H9 (cell line): ENCODE measurements at regions not wholly inside any gene's neighbourhood (a gene's known extent, or its start where the extent isn't known, plus 50 kb on each side); places are given as distances from the start of the nearest gene placed in this dataset.

Experiments
- DNase-seq: peaks from one replicate; pipeline ENCODE4 v3.0.0-alpha.2; 2017
- H2AFZ ChIP-seq: one replicate; pipeline ENCODE4 v1.6.1; 2013; ENCODE audit warnings: mild to moderate bottlenecking, low read length, control low read depth, moderate library complexity
- H2AK5ac ChIP-seq: 2 replicates; pipeline ENCODE4 v1.6.1; 2013; ENCODE audit warnings: low read length, control low read depth, mixed read lengths; ENCODE audit not compliant: insufficient read length
- H2BK120ac ChIP-seq: one replicate; pipeline ENCODE4 v1.6.1; 2013; ENCODE audit warnings: low read depth, mild to moderate bottlenecking, low read length, control low read depth, inconsistent platforms; ENCODE audit not compliant: poor library complexity, severe bottlenecking
- H2BK12ac ChIP-seq: 2 replicates; pipeline ENCODE4 v1.6.1; 2013; ENCODE audit warnings: low read length, control low read depth, mixed read lengths, low read depth; ENCODE audit not compliant: insufficient read length
- H2BK15ac ChIP-seq: 2 replicates; pipeline ENCODE4 v1.6.1; 2013; ENCODE audit warnings: low read depth, low read length, control low read depth
- H2BK20ac ChIP-seq: one replicate; pipeline ENCODE4 v1.6.1; 2013; ENCODE audit warnings: low read depth, mild to moderate bottlenecking, low read length, control low read depth, inconsistent platforms; ENCODE audit not compliant: poor library complexity, severe bottlenecking
- H2BK5ac ChIP-seq: 2 replicates; pipeline ENCODE4 v1.6.1; 2013; ENCODE audit warnings: low read length, control low read depth, mixed read lengths; ENCODE audit not compliant: insufficient read length
- H3K14ac ChIP-seq: 2 replicates; pipeline ENCODE4 v1.6.1; 2013; ENCODE audit warnings: low read length, control low read depth; ENCODE audit not compliant: insufficient read depth
- H3K18ac ChIP-seq: 2 replicates; pipeline ENCODE4 v1.6.1; 2013; ENCODE audit warnings: low read depth, mild to moderate bottlenecking, mixed read lengths, low read length, control low read depth; ENCODE audit not compliant: insufficient read length
- H3K23ac ChIP-seq: 2 replicates; pipeline ENCODE4 v1.6.1; 2013; ENCODE audit warnings: low read length, control low read depth, mixed read lengths, low read depth; ENCODE audit not compliant: insufficient read length
- H3K23me2 ChIP-seq: 2 replicates; pipeline ENCODE4 v1.6.1; 2013; ENCODE audit warnings: low read depth, mild to moderate bottlenecking, mixed read lengths, low read length, control low read depth; ENCODE audit not compliant: insufficient read length, poor library complexity, severe bottlenecking
- H3K27ac ChIP-seq: 2 replicates; pipeline ENCODE4 v1.5.1; 2013; ENCODE audit warnings: low read length, control low read depth, mixed read lengths, low read depth; ENCODE audit not compliant: insufficient read length
- H3K27me3 ChIP-seq: 2 replicates; pipeline ENCODE4 v1.6.1; 2013; ENCODE audit warnings: low read length, control low read depth, inconsistent platforms; ENCODE audit not compliant: insufficient read depth
- H3K4ac ChIP-seq: 2 replicates; pipeline ENCODE4 v1.6.1; 2013; ENCODE audit warnings: low read depth, mild to moderate bottlenecking, control low read depth, inconsistent platforms, low read length, moderate library complexity
- H3K4me1 ChIP-seq: 2 replicates; pipeline ENCODE4 v1.6.1; 2013; ENCODE audit warnings: low read length, control low read depth, inconsistent platforms; ENCODE audit not compliant: insufficient read depth
- H3K4me2 ChIP-seq: 2 replicates; pipeline ENCODE4 v1.6.1; 2013; ENCODE audit warnings: low read length, control low read depth, mixed read lengths; ENCODE audit not compliant: insufficient read length, insufficient read depth
- H3K56ac ChIP-seq: 2 replicates; pipeline ENCODE4 v1.6.1; 2013; ENCODE audit warnings: low read depth, mild to moderate bottlenecking, mixed read lengths, low read length, control low read depth; ENCODE audit not compliant: insufficient read length
- H3K79me1 ChIP-seq: 2 replicates; pipeline ENCODE4 v1.6.1; 2013; ENCODE audit warnings: low read depth, mild to moderate bottlenecking, moderate library complexity, low read length, control low read depth, inconsistent platforms; ENCODE audit not compliant: insufficient read depth, poor library complexity, severe bottlenecking
- H3K79me2 ChIP-seq: 2 replicates; pipeline ENCODE4 v1.6.1; 2013; ENCODE audit warnings: low read length, control low read depth, inconsistent platforms; ENCODE audit not compliant: insufficient read depth
- H3K9ac ChIP-seq: 2 replicates; pipeline ENCODE4 v1.6.1; 2013; ENCODE audit warnings: low read length, control low read depth, mixed read lengths; ENCODE audit not compliant: insufficient read length; ENCODE audit errors: extremely low read depth
- H3K9me3 ChIP-seq: one replicate; pipeline ENCODE4 v1.6.1; 2013; ENCODE audit warnings: low read depth, low read length, inconsistent platforms; ENCODE audit not compliant: control insufficient read depth
- H3T11ph ChIP-seq: one replicate; pipeline ENCODE4 v1.6.1; 2013; ENCODE audit warnings: mild to moderate bottlenecking, low read length, control low read depth, inconsistent platforms
- H4K20me1 ChIP-seq: one replicate; pipeline ENCODE4 v1.6.1; 2013; ENCODE audit not compliant: control insufficient read depth, insufficient read length, insufficient read depth
- H4K5ac ChIP-seq: 2 replicates; pipeline ENCODE4 v1.6.1; 2013; ENCODE audit warnings: low read depth, mild to moderate bottlenecking, mixed read lengths, low read length, control low read depth; ENCODE audit not compliant: insufficient read length
- H4K8ac ChIP-seq: replicated peaks from 2 replicates; pipeline ENCODE4 v1.6.1; 2013; ENCODE audit warnings: low read length, control low read depth, mixed read lengths, low read depth; ENCODE audit not compliant: insufficient read length
- H4K91ac ChIP-seq: 2 replicates; pipeline ENCODE4 v1.6.1; 2013; ENCODE audit warnings: low read depth, mild to moderate bottlenecking, moderate library complexity, mixed read lengths, low read length, control low read depth; ENCODE audit not compliant: insufficient read length
- H3K27ac Mint-ChIP-seq, 3 experiments: 2 replicates in 2 of 3; 3 replicates in 1 of 3; pipeline ENCODE4 v1.8.0; 2020 to 2021; ENCODE audit warnings: mixed read lengths in 3 of 3, mild to moderate bottlenecking in 1 of 3, moderate library complexity in 1 of 3
- H3K27me3 Mint-ChIP-seq: 2 replicates; pipeline ENCODE4 v1.8.0; 2021; ENCODE audit warnings: low read depth, mild to moderate bottlenecking, moderate library complexity, mixed read lengths
- H3K36me3 Mint-ChIP-seq, 3 experiments: 2 replicates in 2 of 3; 3 replicates in 1 of 3; pipeline ENCODE4 v1.8.0; 2020 to 2021; ENCODE audit warnings: low read depth in 3 of 3, mixed read lengths in 3 of 3; ENCODE audit not compliant: insufficient read depth in 1 of 3
- H3K4me1 Mint-ChIP-seq, 2 experiments: 2 replicates each; pipeline ENCODE4 v1.8.0; 2020; ENCODE audit warnings: mixed read lengths in 2 of 2
- H3K4me3 Mint-ChIP-seq, 2 experiments: 2 replicates in 1 of 2; 3 replicates in 1 of 2; pipeline ENCODE4 v1.8.0; 2020 to 2021; ENCODE audit warnings: mild to moderate bottlenecking in 2 of 2, mixed read lengths in 2 of 2, moderate library complexity in 1 of 2
- H3K9me3 Mint-ChIP-seq, 2 experiments: 2 replicates in 1 of 2; 3 replicates in 1 of 2; pipeline ENCODE4 v1.8.0; 2020; ENCODE audit warnings: mild to moderate bottlenecking in 2 of 2, mixed read lengths in 2 of 2, moderate library complexity in 1 of 2
- WGBS: extraction: QIAGEN DNeasy Blood & Tissue Kit; methylation state at CpG from one replicate; pipeline ENCODE4 v1.1.7; 2013; ENCODE audit warnings: missing lambda C conversion rate, low lambda C conversion rate, mixed read lengths; ENCODE audit not compliant: insufficient read length; ENCODE audit errors: extremely low coverage; 5-methylcytosine and 5-hydroxymethylcytosine counted together
- TF ChIP-seq, protein P1 (sequence below): fragments of 200-600 bp; sonication (generic); conservative IDR thresholded peaks from 3 replicates; pipeline ENCODE4 v1.8.0; 2021; ENCODE audit warnings: antibody characterized with exemption, mild to moderate bottlenecking

DNA sequence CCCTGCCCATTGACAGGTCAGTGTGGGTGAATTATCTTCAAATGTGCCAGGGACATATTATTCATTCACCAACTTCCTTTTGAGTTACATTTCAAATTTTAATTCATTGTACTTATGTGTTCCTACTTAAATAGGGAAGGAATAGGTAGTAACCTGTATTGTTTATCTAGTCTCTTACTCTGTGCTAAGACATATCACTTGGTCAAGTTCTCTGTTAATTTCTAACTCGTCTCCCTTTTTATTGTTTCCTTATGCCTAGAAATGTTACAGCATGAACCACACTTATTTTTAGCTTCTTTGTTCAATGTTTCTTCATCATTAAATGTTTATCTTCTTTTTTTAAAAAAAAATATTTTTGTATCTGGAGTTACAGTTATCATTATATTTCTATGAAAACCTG lies 151.9 kb downstream of the HAUS1 start:
- no peaks in the 10 kb centered on the region for H3K27me3 ChIP-seq
- H2BK20ac ChIP-seq = no peak overlapping the region
- Mint-ChIP-seq H3K27ac (peak overlapping the region in 1 of 3 experiments; percentile 73; a peak in 2 of 7 replicates), H3K27me3 (no peaks in the 10 kb centered on the region), H3K4me3 (no peak overlapping the region), H3K36me3 (peaks cover 0 to 4% (median 4%) of the 10 kb centered on the region in 3 experiments; a peak in 2 of 7 replicates), H3K9me3 (no peaks in the 10 kb centered on the region), H3K4me1 (peaks cover 20 to 24% of the 10 kb centered on the region in 2 experiments)
- DNase-seq = no peak
- H3K9ac ChIP-seq = no peak overlapping the region
- H3K14ac ChIP-seq = no peak overlapping the region
- no peak overlapping the region for H3K27ac ChIP-seq
- H2BK12ac ChIP-seq = no peak overlapping the region
- H3K79me1 ChIP-seq = no peaks in the 10 kb centered on the region
- no peak overlapping the region for H4K5ac ChIP-seq
- no peak overlapping the region for H3K56ac ChIP-seq
- TF ChIP-seq, protein P1, sequence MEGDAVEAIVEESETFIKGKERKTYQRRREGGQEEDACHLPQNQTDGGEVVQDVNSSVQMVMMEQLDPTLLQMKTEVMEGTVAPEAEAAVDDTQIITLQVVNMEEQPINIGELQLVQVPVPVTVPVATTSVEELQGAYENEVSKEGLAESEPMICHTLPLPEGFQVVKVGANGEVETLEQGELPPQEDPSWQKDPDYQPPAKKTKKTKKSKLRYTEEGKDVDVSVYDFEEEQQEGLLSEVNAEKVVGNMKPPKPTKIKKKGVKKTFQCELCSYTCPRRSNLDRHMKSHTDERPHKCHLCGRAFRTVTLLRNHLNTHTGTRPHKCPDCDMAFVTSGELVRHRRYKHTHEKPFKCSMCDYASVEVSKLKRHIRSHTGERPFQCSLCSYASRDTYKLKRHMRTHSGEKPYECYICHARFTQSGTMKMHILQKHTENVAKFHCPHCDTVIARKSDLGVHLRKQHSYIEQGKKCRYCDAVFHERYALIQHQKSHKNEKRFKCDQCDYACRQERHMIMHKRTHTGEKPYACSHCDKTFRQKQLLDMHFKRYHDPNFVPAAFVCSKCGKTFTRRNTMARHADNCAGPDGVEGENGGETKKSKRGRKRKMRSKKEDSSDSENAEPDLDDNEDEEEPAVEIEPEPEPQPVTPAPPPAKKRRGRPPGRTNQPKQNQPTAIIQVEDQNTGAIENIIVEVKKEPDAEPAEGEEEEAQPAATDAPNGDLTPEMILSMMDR = no peak
- H2AK5ac ChIP-seq = no peak overlapping the region
- H3T11ph ChIP-seq = no peak overlapping the region
- H2BK120ac ChIP-seq = no peak overlapping the region
- no peak overlapping the region for H3K4me2 ChIP-seq
- H3K18ac ChIP-seq = no peak overlapping the region
- H2AFZ ChIP-seq = no peak overlapping the region
- no peaks in the 10 kb centered on the region for H4K20me1 ChIP-seq
- no peak overlapping the region for H4K91ac ChIP-seq
- H3K4me1 ChIP-seq = peaks cover 8% of the 10 kb centered on the region; the same call in 1 of the 2 replicates
- H3K23me2 ChIP-seq = no peaks in the 10 kb centered on the region
- no CpG with 5 or more reads among the region's 1 CpG for WGBS
- H4K8ac ChIP-seq = no peak overlapping the region
- H3K9me3 ChIP-seq = no peaks in the 10 kb centered on the region
- H3K79me2 ChIP-seq = no peaks in the 10 kb centered on the region; the same call in 1 of the 2 replicates
- no peak overlapping the region for H2BK15ac ChIP-seq
- no peak overlapping the region for H2BK5ac ChIP-seq
- no peak overlapping the region for H3K4ac ChIP-seq
- H3K23ac ChIP-seq = no peak overlapping the region
